K562 (cell line): ENCODE measurements at regions not wholly inside any gene's neighbourhood (a gene's known extent, or its start where the extent isn't known, plus 50 kb on each side); places are given as distances from the start of the nearest gene placed in this dataset.

Experiments used
- ATAC-seq: fragments of 200-7000 bp; cut with Tn5 transposase; 3 replicates; pipeline ENCODE4 v1.9.1; 2020; ENCODE audit warnings: moderate library complexity
- BruUV-seq: library from RNA; stranded (reverse); fragments of 400-500 nt; replicated peaks from 2 replicates; lab custom pipeline; 2021; lab: Mats Ljungman, UMichigan
- CTCF ChIA-PET: fragments of 300-600 bp; formaldehyde crosslinking; extraction: SDS; loops from one replicate; lab custom pipeline; 2021; ENCODE audit warnings: low intra/inter-chr PET ratio; lab: Yijun Ruan, JAX
- POLR2A ChIA-PET: fragments of 300-600, 350-650 bp; sonication (Branson Sonifier 250); formaldehyde crosslinking; extraction: SDS; loops from one replicate; lab custom pipeline; 2021; ENCODE audit warnings: antibody characterized with exemption, inconsistent platforms; lab: Yijun Ruan, JAX
- DNase-seq, 4 experiments: peaks; one replicate each; pipeline versions ENCODE4 v3.0.0 to v3.0.0-alpha.2; 2011 to 2018; ENCODE audit warnings: low spot score in 3 of 4, mixed read lengths in 3 of 4; ENCODE audit errors: extremely low read depth in 1 of 4
- FAIRE-seq: peaks from 2 replicates; lab custom pipeline; 2011; peaks lifted over from hg19 to GRCh38; lab: Jason Lieb, UNC
- H2AFZ ChIP-seq: 2 replicates; pipeline ENCODE4 v1.6.0; 2011; ENCODE audit warnings: low read depth, low read length, control low read depth, inconsistent platforms
- H3K27ac ChIP-seq: fragments of 200-600 bp; 3 replicates; pipeline ENCODE4 v1.8.0; 2011; ENCODE audit warnings: low read depth, mild to moderate bottlenecking, control low read depth, inconsistent platforms, low read length, moderate library complexity, mixed read lengths; ENCODE audit errors: extremely low read depth
- H3K27me3 ChIP-seq, 2 experiments: fragments of 300-600 bp in 1 of 2; 2 replicates in 1 of 2; 3 replicates in 1 of 2; pipeline versions ENCODE4 v1.6.0 to v1.8.0; 2011; ENCODE audit warnings: inconsistent platforms in 2 of 2, low read length in 2 of 2, mild to moderate bottlenecking in 1 of 2, mixed read lengths in 1 of 2, moderate library complexity in 1 of 2; ENCODE audit not compliant: control insufficient read depth in 2 of 2, insufficient read depth in 2 of 2
- H3K36me3 ChIP-seq: fragments of 300-600 bp; 3 replicates; pipeline ENCODE4 v1.8.0; 2011; ENCODE audit warnings: mild to moderate bottlenecking, low read length, inconsistent platforms; ENCODE audit not compliant: control insufficient read depth, insufficient read depth
- H3K4me1 ChIP-seq, 2 experiments: fragments of 200-600 bp in 1 of 2; replicated peaks in 1 of 2; 2 replicates in 1 of 2; 3 replicates in 1 of 2; pipeline versions ENCODE4 v1.5.1 to v1.8.0; 2011; ENCODE audit warnings: inconsistent platforms in 2 of 2, low read length in 2 of 2, mild to moderate bottlenecking in 1 of 2, mixed read lengths in 1 of 2, moderate library complexity in 1 of 2; ENCODE audit not compliant: control insufficient read depth in 2 of 2, insufficient read depth in 2 of 2
- H3K4me2 ChIP-seq: 2 replicates; pipeline ENCODE4 v1.6.1; 2011; ENCODE audit warnings: low read length, control low read depth, inconsistent platforms, mixed read lengths; ENCODE audit not compliant: insufficient read depth
- H3K4me3 ChIP-seq: fragments of 200-600 bp; sonication (generic), shearing (Covaris generic); 2 replicates; pipeline ENCODE4 v1.5.1; 2016; ENCODE audit warnings: control low read depth, inconsistent platforms
- H3K79me2 ChIP-seq: fragments of 200-600 bp; 3 replicates; pipeline ENCODE4 v1.8.0; 2011; ENCODE audit warnings: low read length, inconsistent platforms; ENCODE audit not compliant: control insufficient read depth, insufficient read depth
- H3K9ac ChIP-seq, 2 experiments: 2 replicates each; pipeline versions ENCODE4 v1.6.0 to v1.6.1; 2011; ENCODE audit warnings: low read depth in 2 of 2, low read length in 2 of 2, control low read depth in 1 of 2, inconsistent platforms in 1 of 2, mild to moderate bottlenecking in 1 of 2, mixed read lengths in 1 of 2; ENCODE audit not compliant: insufficient read depth in 1 of 2
- H3K9me1 ChIP-seq: one replicate; pipeline ENCODE4 v1.6.0; 2011; ENCODE audit warnings: inconsistent platforms, mild to moderate bottlenecking, low read length, moderate library complexity; ENCODE audit not compliant: control insufficient read depth, insufficient read depth
- H3K9me3 ChIP-seq: replicated peaks from 2 replicates; pipeline ENCODE4 v1.5.1; 2011; ENCODE audit warnings: low read depth, low read length, inconsistent platforms; ENCODE audit not compliant: control insufficient read depth, insufficient read depth
- H4K20me1 ChIP-seq: replicated peaks from 2 replicates; pipeline ENCODE4 v1.6.1; 2011; ENCODE audit warnings: low read length, inconsistent platforms, mixed read lengths; ENCODE audit not compliant: control insufficient read depth, insufficient read depth
- C11orf30 ChIP-seq: fragments of 450-650 bp; IDR thresholded peaks from 2 replicates; pipeline ENCODE4 v1.6.1; 2016; ENCODE audit warnings: low read depth, mild to moderate bottlenecking
- E2F8 ChIP-seq: fragments of 450-650 bp; IDR thresholded peaks from 2 replicates; pipeline ENCODE4 v1.7.1; 2018; ENCODE audit warnings: mild to moderate bottlenecking, low read depth; ENCODE audit not compliant: partially characterized antibody
- HEY1 ChIP-seq: fragments of 250-450 bp; sonication (Bioruptor Pico); IDR thresholded peaks from 2 replicates; pipeline ENCODE4 v1.5.0; 2020; ENCODE audit warnings: mild to moderate bottlenecking, moderate library complexity, borderline replicate concordance
- JUNB ChIP-seq: fragments of 450-650 bp; formaldehyde crosslinking; conservative IDR thresholded peaks from 2 replicates; pipeline ENCODE4 v1.4.0; 2020; ENCODE audit warnings: mild to moderate bottlenecking
- MAFF ChIP-seq: IDR thresholded peaks from 2 replicates; pipeline ENCODE4 v1.6.1; 2012; ENCODE audit warnings: low read length, improper control_type of control experiment
- MAFG ChIP-seq: fragments of 450-650 bp; conservative IDR thresholded peaks from 2 replicates; pipeline ENCODE4 v1.6.1; 2016; ENCODE audit warnings: missing genetic modification characterization, missing compliant biosample characterization
- MAFK ChIP-seq: IDR thresholded peaks from 2 replicates; pipeline ENCODE4 v1.6.1; 2011; ENCODE audit warnings: low read length, improper control_type of control experiment
- NFIX ChIP-seq: fragments of 250-450 bp; sonication (Bioruptor Pico); IDR thresholded peaks from 2 replicates; pipeline ENCODE4 v1.4.0; 2020; ENCODE audit warnings: low read depth, mild to moderate bottlenecking, moderate library complexity
- TCF3 ChIP-seq: sonication (generic); formaldehyde crosslinking; IDR thresholded peaks from 2 replicates; pipeline ENCODE4 v1.4.0; 2020; ENCODE audit warnings: mild to moderate bottlenecking, missing genetic modification reagents
- TFAM ChIP-seq: fragments of 250-450 bp; sonication (Bioruptor Pico); conservative IDR thresholded peaks from 2 replicates; pipeline ENCODE4 v1.5.0; 2021; ENCODE audit warnings: mild to moderate bottlenecking, moderate library complexity
- ZNF24 ChIP-seq: fragments of 450-650 bp; IDR thresholded peaks from 2 replicates; pipeline ENCODE4 v1.6.1; 2016
- ZNF316 ChIP-seq: fragments of 450-650 bp; IDR thresholded peaks from 2 replicates; pipeline ENCODE4 v1.6.1; 2016
- ZNF778 ChIP-seq: fragments of 450-650 bp; formaldehyde crosslinking; IDR thresholded peaks from 2 replicates; pipeline ENCODE4 v1.4.0; 2020; ENCODE audit warnings: mild to moderate bottlenecking, moderate library complexity
- WGBS: fragments of 100-300 bp; shearing (Covaris generic); methylation state at CpG from one replicate; pipeline ENCODE4 v1.1.6; 2016; ENCODE audit warnings: low coverage, mixed read lengths; ENCODE audit not compliant: insufficient coverage; ENCODE audit errors: missing lambda C conversion rate; 5-methylcytosine and 5-hydroxymethylcytosine counted together
- in situ Hi-C: fragments of 300-500 bp; cut with MboI; formaldehyde crosslinking; loops from 4 replicates; pipeline ENCODE4 v1.15.0; 2018; ENCODE audit warnings: inconsistent platforms, mixed read lengths
- intact Hi-C: fragments of 100-400 bp; cut with micrococcal nuclease; formaldehyde crosslinking; loops from 2 replicates; pipeline ENCODE4 v1.14.2; 2022

GRCh38 chr7:68512466-68512865, 1085.8 kb upstream of the AUTS2 start:
- no TSS peak for BruUV-seq
- CTCF ChIA-PET = no interaction called here
- TF ChIP-seq JUNB (CRISPR knock-in tag) = no peak

DNA sequence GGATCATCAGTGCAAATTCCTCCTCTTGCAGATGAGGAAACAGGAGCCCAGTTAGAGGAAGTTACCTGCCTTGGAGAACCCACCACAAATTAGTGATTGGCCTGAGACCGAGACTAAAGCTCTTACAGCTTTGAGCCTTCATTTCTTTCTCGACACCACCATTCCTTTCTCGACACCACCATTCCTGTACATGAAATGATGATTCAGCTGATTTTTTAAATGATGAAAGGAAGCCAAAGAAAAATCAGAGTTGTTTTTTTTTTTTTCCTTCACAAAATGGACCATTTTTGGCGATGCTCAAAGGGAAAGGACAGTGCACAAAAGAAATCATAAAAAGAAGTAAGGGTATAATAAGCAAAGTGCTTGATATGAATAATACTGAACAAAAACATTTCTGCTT, 1080.2 kb upstream of the AUTS2 start:
- no peaks in the 10 kb centered on the region for H3K9me1 ChIP-seq
- TF ChIP-seq MAFG (tag) = peak; percentile 43; the same call in 1 of the 2 replicates
- peak; percentile 49; the same call in 1 of the 2 replicates for TF ChIP-seq C11orf30
- no peak for TF ChIP-seq TCF3 (CRISPR knock-in tag)
- peak; percentile 70 for TF ChIP-seq ZNF316
- TF ChIP-seq E2F8 = no peak
- TF ChIP-seq ZNF778 = no peak
- TF ChIP-seq ZNF24 = no peak
- no peak for TF ChIP-seq NFIX (CRISPR knock-in tag)
- peak; percentile 77 for TF ChIP-seq MAFF
- TF ChIP-seq HEY1 (CRISPR knock-in tag) = no peak
- TF ChIP-seq TFAM (CRISPR knock-in tag) = no peak
- peak; percentile 48; the same call in 1 of the 2 replicates for TF ChIP-seq MAFK
- DNase-seq (no peak), FAIRE-seq (no peak), ATAC-seq (no peak)
- no peaks in the 10 kb centered on the region for H3K79me2 ChIP-seq
- POLR2A ChIA-PET = no interaction called here
- no peak overlapping the region for H3K4me3 ChIP-seq
- no peak overlapping the region for H3K9ac ChIP-seq
- in situ Hi-C loops (no loop called here), intact Hi-C loops (no loop called here)
- CTCF ChIA-PET = no interaction called here
- no peaks in the 10 kb centered on the region for H3K27me3 ChIP-seq
- no peak overlapping the region for H3K4me2 ChIP-seq
- no peaks in the 10 kb centered on the region for H4K20me1 ChIP-seq
- 0% methylated on average over 4 of the region's 4 CpGs for WGBS
- H2AFZ ChIP-seq = no peak overlapping the region
- no peaks in the 10 kb centered on the region for H3K36me3 ChIP-seq
- BruUV-seq = no TSS peak
- H3K27ac ChIP-seq = no peak overlapping the region
- no peaks in the 10 kb centered on the region for H3K4me1 ChIP-seq
- H3K9me3 ChIP-seq = no peaks in the 10 kb centered on the region

More at GRCh38 chr7:68512466-68512865, 1085.8 kb upstream of the AUTS2 start:
- Histone ChIP-seq H3K4me2 (no peak overlapping the region), H3K36me3 (no peaks in the 10 kb centered on the region), H3K4me1 (no peaks in the 10 kb centered on the region), H3K9me1 (no peaks in the 10 kb centered on the region), H3K79me2 (no peaks in the 10 kb centered on the region), H2AFZ (no peak overlapping the region), H3K4me3 (no peak overlapping the region), H4K20me1 (no peaks in the 10 kb centered on the region), H3K9ac (no peak overlapping the region), H3K27me3 (peaks cover 0 to 5% of the 10 kb centered on the region in 2 experiments; a peak in 1 of 5 replicates), H3K9me3 (no peaks in the 10 kb centered on the region), H3K27ac (no peak overlapping the region)
- ATAC-seq = no peak
- WGBS = 0% methylated on average over 5 of the region's 5 CpGs
- intact Hi-C loops = no loop called here
- no peak for FAIRE-seq
- in situ Hi-C loops = no loop called here
- POLR2A ChIA-PET = no interaction called here
- no peak for DNase-seq
